Left kidney (tissue), 1 donor: ENCODE measurements at regions not wholly inside any gene's neighbourhood (a gene's known extent, or its start where the extent isn't known, plus 50 kb on each side); places are given as distances from the start of the nearest gene placed in this dataset.

Experiments
- DNase-seq: peaks from one replicate; pipeline ENCODE4 v3.0.0-alpha.2; 2013

- DNase-seq: no peak
Observed at GRCh38 chr4:124178449-124179021, 534.0 kb downstream of the ANKRD50 start.

GRCh38 chr4:124179506-124180186 is 532.9 kb downstream of the ANKRD50 start:
- DNase-seq: peak; percentile 17

- no peak for DNase-seq
Observed at GRCh38 chr4:124181039-124181438, 531.5 kb downstream of the ANKRD50 start.

- no peak for DNase-seq
Observed at GRCh38 chr4:124183231-124183630, 529.3 kb downstream of the ANKRD50 start.

- DNase-seq: no peak
Observed at GRCh38 chr4:124183926-124184325, 528.6 kb downstream of the ANKRD50 start.

GRCh38 chr4:124184792-124185191 is 527.7 kb downstream of the ANKRD50 start:
- no peak for DNase-seq

GRCh38 chr4:124188595-124188994 is 523.9 kb downstream of the ANKRD50 start:
- no peak for DNase-seq

- no peak for DNase-seq
Observed at GRCh38 chr4:124189545-124189944, 523.0 kb downstream of the ANKRD50 start.

GRCh38 chr4:124191329-124191728 is 521.2 kb downstream of the ANKRD50 start:
- DNase-seq: no peak

GRCh38 chr4:124192544-124192943 is 520.0 kb downstream of the ANKRD50 start:
- DNase-seq: no peak

GRCh38 chr4:124199185-124199584 is 513.3 kb downstream of the ANKRD50 start:
- DNase-seq: no peak

GRCh38 chr4:124199755-124200154 is 512.8 kb downstream of the ANKRD50 start:
- DNase-seq: no peak

- no peak for DNase-seq
Observed at GRCh38 chr4:124201636-124202035, 510.9 kb downstream of the ANKRD50 start.

GRCh38 chr4:124202099-124202498 is 510.4 kb downstream of the ANKRD50 start:
- DNase-seq: no peak

GRCh38 chr4:124203613-124204238 is 508.8 kb downstream of the ANKRD50 start:
- DNase-seq: no peak

- no peak for DNase-seq
Observed at GRCh38 chr4:124206779-124207605, 505.5 kb downstream of the ANKRD50 start.

- DNase-seq: no peak
Observed at GRCh38 chr4:124209211-124209610, 503.3 kb downstream of the ANKRD50 start.

GRCh38 chr4:124209626-124210025 is 502.9 kb downstream of the ANKRD50 start:
- no peak for DNase-seq

GRCh38 chr4:124210746-124211145 is 501.8 kb downstream of the ANKRD50 start:
- DNase-seq: no peak

- peak; percentile 15 for DNase-seq
Observed at GRCh38 chr4:124212815-124213630, 499.5 kb downstream of the ANKRD50 start.

GRCh38 chr4:124219389-124219788 is 493.1 kb downstream of the ANKRD50 start:
- DNase-seq: no peak

- DNase-seq: no peak
Observed at GRCh38 chr4:124224256-124224655, 488.3 kb downstream of the ANKRD50 start.
